ENCODE measurements at regions not wholly inside any gene's neighbourhood (a gene's known extent, or its start where the extent isn't known, plus 50 kb on each side); places are given as distances from the start of the nearest gene placed in this dataset.

DNA sequence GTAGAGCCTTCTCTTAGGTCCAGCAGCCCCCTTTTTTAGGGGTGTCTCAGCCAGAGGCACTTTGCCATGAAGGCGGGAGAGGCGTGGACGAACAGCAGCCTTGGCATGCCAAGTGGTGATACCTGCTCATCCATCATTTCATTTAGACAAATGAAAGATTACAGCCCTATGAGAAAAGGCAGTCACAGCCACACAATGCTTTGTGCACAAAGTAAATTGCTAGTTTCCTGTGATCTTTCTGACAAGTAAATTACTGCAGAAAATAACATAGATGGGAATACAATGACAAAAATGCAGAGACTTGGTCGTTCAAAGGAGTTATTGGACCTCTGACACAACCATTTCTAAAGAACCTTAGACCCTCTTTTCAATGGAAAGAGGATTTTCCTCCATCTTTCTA is 94.9 kb downstream of the RND3 start:
- no peak for DNase-seq
- intact Hi-C loops (cut with DNase I; ENCODE audit: low total_unique reads) = no loop called here
- Histone ChIP-seq H3K27ac (no peak overlapping the region), H3K36me3 (no peaks in the 10 kb centered on the region), H3K9me3 (no peaks in the 10 kb centered on the region), H3K4me3 (no peak overlapping the region), H3K27me3 (no peaks in the 10 kb centered on the region), H3K4me1 (no peaks in the 10 kb centered on the region)
- no peak for TF ChIP-seq POLR2A (IDR thresholded peaks at IDR 0.05)
- TF ChIP-seq CTCF (IDR thresholded peaks at IDR 0.05) = no peak

GRCh38 chr2:150391779-150392178 is 95.7 kb downstream of the RND3 start:
- Histone ChIP-seq H3K4me1 (no peaks in the 10 kb centered on the region), H3K9me3 (no peaks in the 10 kb centered on the region), H3K4me3 (no peak overlapping the region), H3K27me3 (no peaks in the 10 kb centered on the region), H3K27ac (no peak overlapping the region), H3K36me3 (no peaks in the 10 kb centered on the region)
- no peak for TF ChIP-seq POLR2A (IDR thresholded peaks at IDR 0.05)
- TF ChIP-seq CTCF (IDR thresholded peaks at IDR 0.05) = no peak
- no peak for DNase-seq
- intact Hi-C loops (cut with DNase I; ENCODE audit: low total_unique reads) = no loop called here

GRCh38 chr2:150389447-150389846 is 98.0 kb downstream of the RND3 start:
- Histone ChIP-seq H3K9me3 (peaks cover 0 to 16% of the 10 kb centered on the region in 2 donors), H3K27ac (no peak overlapping the region), H3K4me1 (no peaks in the 10 kb centered on the region), H3K27me3 (no peaks in the 10 kb centered on the region), H3K36me3 (no peaks in the 10 kb centered on the region), H3K4me3 (no peak overlapping the region)
- no peak for TF ChIP-seq POLR2A (IDR thresholded peaks at IDR 0.05)
- no peak for TF ChIP-seq CTCF (IDR thresholded peaks at IDR 0.05)
- intact Hi-C loops (cut with DNase I; ENCODE audit: low total_unique reads) = no loop called here
- no peak for DNase-seq

DNA sequence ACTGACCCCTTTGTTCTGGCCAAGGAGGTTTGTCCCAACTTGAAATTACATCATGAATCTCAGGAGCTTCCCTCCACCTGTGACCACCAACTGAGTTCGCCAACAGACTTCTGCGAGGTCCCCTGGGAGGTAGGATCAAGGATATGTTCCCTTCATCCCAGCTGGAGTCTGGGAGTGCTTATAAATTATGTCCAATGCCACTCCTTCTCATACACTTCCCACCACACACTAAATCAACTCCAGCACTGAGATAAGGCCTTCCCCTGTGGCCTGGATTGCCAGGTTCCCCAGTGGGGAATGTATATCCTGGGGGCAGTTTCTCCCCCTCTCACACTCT is 99.2 kb downstream of the RND3 start:
- DNase-seq = no peak
- no peaks in the 10 kb centered on the region for H3K27me3 ChIP-seq
- intact Hi-C loops (cut with DNase I; ENCODE audit: low total_unique reads) = no loop called here
- no peak overlapping the region for H3K27ac ChIP-seq
- no peak for TF ChIP-seq CTCF (IDR thresholded peaks at IDR 0.05)
- no peak for TF ChIP-seq POLR2A (IDR thresholded peaks at IDR 0.05)
- peaks cover 0 to 16% of the 10 kb centered on the region in 2 donors for H3K9me3 ChIP-seq
- no peak overlapping the region for H3K4me3 ChIP-seq
- no peaks in the 10 kb centered on the region for H3K4me1 ChIP-seq
- H3K36me3 ChIP-seq = no peaks in the 10 kb centered on the region

DNA sequence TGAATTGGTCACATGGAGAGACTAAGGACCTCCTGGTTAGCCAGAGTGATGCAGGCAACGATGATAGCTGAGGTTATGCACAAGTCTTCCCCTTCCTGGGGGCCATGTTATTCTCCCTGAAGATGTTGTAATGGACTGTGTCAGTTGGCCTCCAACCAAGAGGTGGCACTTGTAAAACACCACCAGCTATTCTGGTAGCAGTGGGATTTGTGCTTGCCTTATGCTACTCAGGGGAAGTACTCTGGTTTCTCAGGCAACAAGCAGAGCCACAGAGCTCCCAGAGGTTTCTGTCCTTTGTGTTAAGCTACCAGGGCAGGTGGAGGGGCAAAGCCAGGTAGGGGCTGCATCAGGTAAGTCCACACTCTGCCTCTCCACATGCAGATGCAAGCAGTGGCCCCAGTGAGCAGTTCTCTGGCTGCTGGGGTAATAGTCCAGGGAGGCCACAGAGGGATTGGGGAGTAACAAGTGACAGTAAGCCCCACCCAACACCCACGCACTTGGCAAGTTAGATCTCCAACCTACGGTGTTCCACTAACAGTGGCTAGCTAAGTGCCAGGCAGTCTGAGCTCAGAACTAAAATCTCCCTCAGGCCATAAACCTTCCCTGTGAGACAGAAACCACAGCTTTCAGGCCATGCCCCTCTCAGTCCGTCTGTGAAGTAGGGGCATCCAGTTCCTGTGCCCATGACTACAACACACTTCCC is 99.7 kb downstream of the RND3 start:
- no peak for DNase-seq
- no peak overlapping the region for H3K27ac ChIP-seq
- H3K27me3 ChIP-seq = no peaks in the 10 kb centered on the region
- no peak for TF ChIP-seq CTCF (IDR thresholded peaks at IDR 0.05)
- no peak for TF ChIP-seq POLR2A (IDR thresholded peaks at IDR 0.05)
- H3K4me3 ChIP-seq = no peak overlapping the region
- peaks cover 0 to 16% of the 10 kb centered on the region in 2 donors for H3K9me3 ChIP-seq
- intact Hi-C loops (cut with DNase I; ENCODE audit: low total_unique reads) = no loop called here
- no peaks in the 10 kb centered on the region for H3K4me1 ChIP-seq
- no peaks in the 10 kb centered on the region for H3K36me3 ChIP-seq
